Fibroblast of villous mesenchyme (primary cell): ENCODE measurements at regions not wholly inside any gene's neighbourhood (a gene's known extent, or its start where the extent isn't known, plus 50 kb on each side); places are given as distances from the start of the nearest gene placed in this dataset.
"Not testable (repeated sequence)": the region's sequence is repeated elsewhere in the genome, so short reads cannot be mapped to it uniquely, and the experiment has no call there.

ENCODE experiments used
- DNase-seq: peaks from one replicate; pipeline ENCODE4 v3.0.0-alpha.2; 2010; ENCODE audit warnings: low read depth
- H3K4me3 ChIP-seq: 2 replicates; pipeline ENCODE4 v1.5.1; 2011; ENCODE audit warnings: low read depth, mild to moderate bottlenecking, low read length
- TF ChIP-seq, protein P1 (sequence below): IDR thresholded peaks from 2 replicates; pipeline ENCODE4 v1.5.1; 2012; ENCODE audit warnings: low read depth, mild to moderate bottlenecking, low read length; ENCODE audit not compliant: insufficient read depth

DNA sequence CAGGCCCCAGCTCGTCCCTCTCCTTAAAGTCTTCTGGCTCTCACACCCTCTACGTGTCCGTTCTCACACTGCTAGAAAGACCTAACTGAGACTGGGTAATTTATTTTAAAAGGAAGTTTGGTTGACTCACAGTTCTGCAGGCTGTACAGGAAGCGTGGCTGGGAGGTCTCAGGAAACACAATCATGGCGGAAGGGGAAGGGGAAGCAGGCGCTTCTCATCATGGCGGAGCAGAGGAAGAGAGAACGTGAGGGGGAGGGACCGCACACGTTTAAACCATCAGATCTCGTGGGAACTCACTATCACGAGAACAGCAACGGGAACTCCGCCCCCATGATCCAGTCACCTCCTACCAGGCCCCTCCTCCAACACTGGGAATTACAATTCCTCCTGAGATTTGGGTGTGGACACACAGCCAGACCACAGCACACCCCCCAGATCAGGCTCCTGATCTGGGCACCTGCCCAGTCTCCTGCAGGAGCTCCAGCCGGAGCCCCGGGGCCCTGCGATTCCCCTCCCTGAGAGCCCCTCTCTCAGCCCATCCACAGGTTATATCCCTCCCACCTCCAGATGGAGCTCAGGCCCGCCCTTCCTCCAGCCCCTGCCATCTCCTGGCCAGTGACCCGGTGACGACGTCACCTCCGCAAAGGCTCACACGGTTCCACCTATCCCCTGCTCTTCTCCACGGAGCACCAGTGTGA, 170.2 kb downstream of the BRD1 start:
- H3K4me3 ChIP-seq = no peak overlapping the region
- no peak for DNase-seq

DNA sequence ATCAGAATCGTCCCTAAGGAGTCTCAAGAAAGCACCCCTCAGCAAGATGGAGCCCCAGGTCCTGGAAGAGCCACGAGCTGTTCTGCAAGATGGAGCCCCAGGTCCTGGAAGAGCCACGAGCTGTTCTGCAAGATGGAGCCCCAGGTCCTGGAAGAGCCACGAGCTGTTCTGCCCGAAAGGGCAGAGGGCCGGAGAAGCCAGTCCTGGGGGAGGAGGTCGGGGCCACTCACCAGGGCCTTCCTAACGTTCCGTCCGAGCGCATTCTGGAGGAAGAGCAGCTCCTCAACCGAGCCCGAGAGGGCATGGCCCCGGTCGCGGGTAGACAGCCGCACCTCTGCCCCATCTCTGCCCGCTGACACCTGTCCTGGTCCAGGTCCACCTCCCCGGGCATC, 170.8 kb downstream of the BRD1 start:
- DNase-seq, H3K4me3 ChIP-seq: not testable (repeated sequence)

More for the DNA sequence above, 170.2 kb downstream of the BRD1 start:
- TF ChIP-seq, protein P1, sequence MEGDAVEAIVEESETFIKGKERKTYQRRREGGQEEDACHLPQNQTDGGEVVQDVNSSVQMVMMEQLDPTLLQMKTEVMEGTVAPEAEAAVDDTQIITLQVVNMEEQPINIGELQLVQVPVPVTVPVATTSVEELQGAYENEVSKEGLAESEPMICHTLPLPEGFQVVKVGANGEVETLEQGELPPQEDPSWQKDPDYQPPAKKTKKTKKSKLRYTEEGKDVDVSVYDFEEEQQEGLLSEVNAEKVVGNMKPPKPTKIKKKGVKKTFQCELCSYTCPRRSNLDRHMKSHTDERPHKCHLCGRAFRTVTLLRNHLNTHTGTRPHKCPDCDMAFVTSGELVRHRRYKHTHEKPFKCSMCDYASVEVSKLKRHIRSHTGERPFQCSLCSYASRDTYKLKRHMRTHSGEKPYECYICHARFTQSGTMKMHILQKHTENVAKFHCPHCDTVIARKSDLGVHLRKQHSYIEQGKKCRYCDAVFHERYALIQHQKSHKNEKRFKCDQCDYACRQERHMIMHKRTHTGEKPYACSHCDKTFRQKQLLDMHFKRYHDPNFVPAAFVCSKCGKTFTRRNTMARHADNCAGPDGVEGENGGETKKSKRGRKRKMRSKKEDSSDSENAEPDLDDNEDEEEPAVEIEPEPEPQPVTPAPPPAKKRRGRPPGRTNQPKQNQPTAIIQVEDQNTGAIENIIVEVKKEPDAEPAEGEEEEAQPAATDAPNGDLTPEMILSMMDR = no peak

DNA sequence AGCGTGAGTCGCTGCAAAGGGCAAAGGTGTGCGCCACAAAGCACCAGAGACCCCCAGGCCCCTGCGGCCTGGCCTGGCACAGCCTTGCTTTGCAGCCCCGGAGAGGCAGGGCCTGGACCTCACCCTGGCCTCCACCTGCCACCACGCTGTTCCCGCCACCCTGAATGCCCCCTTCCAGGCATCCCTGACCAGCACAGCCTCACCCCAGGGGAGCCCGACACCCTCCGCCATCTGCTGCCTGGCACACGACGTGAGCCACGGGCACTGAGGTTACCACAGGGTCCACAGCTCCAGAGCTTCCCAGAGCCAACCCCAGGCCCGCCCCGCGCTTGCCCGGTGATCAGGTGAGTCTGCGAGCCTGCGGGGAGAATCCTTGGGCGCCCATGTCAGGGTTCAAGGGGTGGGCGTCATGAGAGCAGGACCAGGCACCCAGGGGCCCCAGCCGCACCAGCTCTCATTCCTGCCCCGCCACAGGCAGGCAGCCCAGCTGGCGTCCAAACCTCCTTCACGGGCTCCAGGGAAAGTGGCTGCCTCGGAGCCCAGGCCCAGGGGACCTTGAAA, 171.3 kb downstream of the BRD1 start:
- TF ChIP-seq, protein P1 = no peak
- DNase-seq = no peak

DNA sequence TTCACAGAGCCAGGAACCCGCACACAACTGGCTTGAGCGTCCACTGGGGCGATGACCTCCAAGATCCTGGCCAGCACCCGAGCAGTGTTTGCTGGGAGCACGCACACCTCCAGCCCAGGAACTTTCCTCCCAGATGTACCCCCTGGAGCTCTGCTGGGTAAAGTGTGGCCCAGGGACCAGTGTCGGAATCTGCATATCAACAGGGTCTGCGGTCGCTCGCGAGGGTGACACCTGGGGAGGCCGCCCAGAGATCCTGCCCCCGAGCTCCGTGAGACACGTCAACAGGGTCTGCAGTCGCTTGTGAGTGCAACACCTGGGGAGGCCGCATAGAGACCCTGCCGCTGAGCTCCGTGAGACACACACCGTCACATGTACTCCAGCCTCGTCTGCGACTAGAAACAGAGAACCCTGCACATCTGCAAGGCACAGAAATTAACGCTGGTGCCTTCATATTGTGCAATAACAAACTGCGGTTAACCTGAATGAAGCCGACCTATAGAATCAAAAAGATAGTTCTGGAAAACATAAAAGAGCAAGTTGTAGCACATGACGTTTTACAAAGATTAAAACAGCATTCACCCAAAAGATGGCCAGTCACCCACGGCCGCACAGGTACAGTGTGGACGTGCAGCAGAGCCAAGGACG, 172.4 kb downstream of the BRD1 start:
- TF ChIP-seq, protein P1 = no peak
- no peak for DNase-seq
- no peak overlapping the region for H3K4me3 ChIP-seq

More for the DNA sequence above, 171.3 kb downstream of the BRD1 start:
- H3K4me3 ChIP-seq = no peak overlapping the region

DNA sequence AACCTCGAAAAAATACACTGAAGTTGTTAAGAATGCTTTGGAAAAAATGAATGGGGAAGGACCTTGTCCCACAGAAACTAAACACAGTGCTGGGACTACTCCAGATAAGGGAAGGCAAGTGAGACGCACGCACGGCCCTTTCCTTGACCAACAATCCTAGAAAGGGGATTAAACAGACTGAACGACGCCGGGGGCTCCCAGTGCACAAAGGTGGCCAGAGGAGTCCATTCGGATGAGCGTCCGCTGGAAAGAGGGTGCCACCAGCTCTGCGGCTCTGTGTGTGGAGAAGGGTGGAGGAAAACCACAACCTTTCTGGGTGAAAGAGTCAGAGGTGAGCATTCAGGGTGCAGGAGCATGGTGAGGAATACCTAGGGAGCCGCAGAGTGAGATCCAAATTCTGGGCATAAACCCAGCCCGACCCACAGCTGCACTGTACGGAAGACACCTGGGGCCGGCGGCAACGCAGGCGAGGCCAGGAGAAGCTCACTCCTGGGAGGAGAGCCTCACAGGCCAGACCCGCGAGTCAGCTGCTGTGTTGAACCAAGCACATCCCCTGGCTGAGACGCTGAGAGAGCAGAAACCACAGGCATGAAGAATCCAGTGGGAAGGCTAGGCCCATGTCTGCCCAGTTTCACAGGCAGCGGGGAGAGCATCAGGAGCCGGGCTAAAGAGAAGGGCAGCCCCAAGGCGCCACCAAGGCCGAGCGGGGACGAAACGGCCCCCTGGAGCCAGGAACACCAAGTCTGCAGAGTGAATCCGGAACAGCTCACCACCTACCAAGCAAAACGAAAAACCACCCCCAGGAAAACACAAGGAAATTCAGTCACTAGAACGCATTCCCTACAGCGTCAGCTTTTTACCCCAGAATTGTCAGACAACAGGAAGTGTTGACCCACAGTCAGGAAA, 177.1 kb downstream of the BRD1 start:
- no peak overlapping the region for H3K4me3 ChIP-seq
- no peak for DNase-seq
- TF ChIP-seq, protein P1 = no peak

DNA sequence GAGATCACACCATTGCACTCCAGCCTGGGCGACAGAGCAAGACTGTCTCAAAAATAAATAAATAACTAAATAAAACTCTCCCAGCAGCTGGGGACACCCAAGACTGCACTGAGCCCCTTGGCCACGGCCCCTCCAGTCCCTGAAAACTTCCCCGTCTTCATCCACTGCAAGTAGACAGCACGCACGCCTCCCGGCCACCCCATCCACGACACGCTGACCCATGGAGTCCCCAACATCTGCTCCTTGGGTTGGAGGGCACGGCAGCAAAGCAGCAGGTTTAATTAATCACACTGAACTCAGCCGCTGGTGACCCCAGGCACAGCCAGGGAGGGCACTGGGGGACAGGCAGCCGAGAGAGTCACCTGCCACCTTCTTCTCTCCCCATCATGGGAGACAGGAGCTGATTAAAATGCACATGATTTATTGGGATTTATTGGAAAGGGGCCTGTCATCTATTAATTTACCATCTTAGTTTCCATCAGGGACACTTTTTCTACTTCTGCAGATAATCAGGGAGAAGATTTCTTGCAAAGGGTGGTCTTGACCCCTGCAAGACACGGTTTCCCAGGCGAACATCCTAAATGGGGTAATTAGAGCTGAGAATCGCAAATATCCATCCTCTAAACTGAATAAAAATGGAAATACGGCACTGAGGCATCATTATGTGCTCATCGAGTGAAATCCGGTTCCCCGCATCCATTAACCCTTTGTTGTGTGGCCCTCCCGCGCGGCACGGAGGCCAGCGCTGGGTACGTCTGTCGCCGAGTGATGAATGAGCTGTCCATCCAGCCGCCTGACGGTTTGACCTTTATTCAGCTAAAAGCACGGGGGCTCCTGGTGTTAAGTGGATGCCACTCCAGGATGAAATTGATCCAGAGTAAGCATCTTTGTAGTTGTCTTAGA, 178.3 kb downstream of the BRD1 start:
- DNase-seq = no peak
- no peak overlapping the region for H3K4me3 ChIP-seq
- TF ChIP-seq, protein P1 = no peak
